ENCODE measurements at regions not wholly inside any gene's neighbourhood (a gene's known extent, or its start where the extent isn't known, plus 50 kb on each side); places are given as distances from the start of the nearest gene placed in this dataset.

DNA sequence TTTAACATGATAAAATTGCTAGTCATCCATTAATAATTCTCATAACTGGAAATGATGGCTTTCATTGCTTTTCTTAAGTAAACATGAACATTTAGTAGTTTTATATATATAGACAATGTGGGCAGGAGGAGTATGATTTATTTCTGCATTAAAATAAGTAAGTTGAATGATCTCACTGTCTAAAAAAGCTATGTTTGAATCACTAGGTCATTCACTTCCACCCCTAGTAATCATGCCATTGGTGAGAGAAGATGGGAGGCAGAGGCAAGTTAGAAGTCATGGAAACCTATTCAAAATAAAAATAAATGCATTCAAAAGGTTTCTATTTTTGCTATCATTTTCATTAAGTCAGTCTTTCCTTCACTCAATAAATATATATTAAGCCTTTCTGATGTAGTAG, 226.4 kb downstream of the DUSP10 start:
- Histone ChIP-seq H3K27ac (no peak overlapping the region), H3K4me3 (no peak overlapping the region), H3K4me1 (no peaks in the 10 kb centered on the region), H3K36me3 (no peaks in the 10 kb centered on the region), H3K27me3 (no peaks in the 10 kb centered on the region), H3K9me3 (no peaks in the 10 kb centered on the region)
- DNase-seq: no peak
- TF ChIP-seq, protein P1, sequence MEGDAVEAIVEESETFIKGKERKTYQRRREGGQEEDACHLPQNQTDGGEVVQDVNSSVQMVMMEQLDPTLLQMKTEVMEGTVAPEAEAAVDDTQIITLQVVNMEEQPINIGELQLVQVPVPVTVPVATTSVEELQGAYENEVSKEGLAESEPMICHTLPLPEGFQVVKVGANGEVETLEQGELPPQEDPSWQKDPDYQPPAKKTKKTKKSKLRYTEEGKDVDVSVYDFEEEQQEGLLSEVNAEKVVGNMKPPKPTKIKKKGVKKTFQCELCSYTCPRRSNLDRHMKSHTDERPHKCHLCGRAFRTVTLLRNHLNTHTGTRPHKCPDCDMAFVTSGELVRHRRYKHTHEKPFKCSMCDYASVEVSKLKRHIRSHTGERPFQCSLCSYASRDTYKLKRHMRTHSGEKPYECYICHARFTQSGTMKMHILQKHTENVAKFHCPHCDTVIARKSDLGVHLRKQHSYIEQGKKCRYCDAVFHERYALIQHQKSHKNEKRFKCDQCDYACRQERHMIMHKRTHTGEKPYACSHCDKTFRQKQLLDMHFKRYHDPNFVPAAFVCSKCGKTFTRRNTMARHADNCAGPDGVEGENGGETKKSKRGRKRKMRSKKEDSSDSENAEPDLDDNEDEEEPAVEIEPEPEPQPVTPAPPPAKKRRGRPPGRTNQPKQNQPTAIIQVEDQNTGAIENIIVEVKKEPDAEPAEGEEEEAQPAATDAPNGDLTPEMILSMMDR (IDR thresholded peaks at IDR 0.05): no peak
- TF ChIP-seq POLR2A (IDR thresholded peaks at IDR 0.05): no peak

DNA sequence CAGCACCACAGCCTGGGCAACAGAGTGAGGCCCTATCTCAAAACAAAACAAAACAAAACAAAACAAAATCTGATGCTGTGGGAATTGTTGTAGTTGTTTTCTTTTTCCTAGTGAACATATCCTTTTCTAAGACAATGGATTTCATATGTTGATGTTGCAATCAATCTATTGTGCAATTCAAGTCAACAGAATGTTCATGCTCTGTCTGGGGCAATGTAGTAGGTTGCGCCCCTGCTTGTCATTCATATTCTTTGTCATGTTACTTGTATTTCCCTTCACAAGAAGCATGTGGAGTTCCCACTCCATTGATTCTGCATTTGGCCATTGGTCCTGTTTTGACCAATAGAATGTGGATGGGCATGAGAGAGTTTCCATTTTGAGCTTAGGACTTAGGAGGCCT, 223.9 kb downstream of the DUSP10 start:
- no peak for DNase-seq
- no peaks in the 10 kb centered on the region for H3K27me3 ChIP-seq
- no peak overlapping the region for H3K27ac ChIP-seq
- TF ChIP-seq POLR2A (IDR thresholded peaks at IDR 0.05): no peak
- TF ChIP-seq, protein P1 (IDR thresholded peaks at IDR 0.05): no peak
- H3K36me3 ChIP-seq: no peaks in the 10 kb centered on the region
- H3K4me3 ChIP-seq: no peak overlapping the region
- H3K4me1 ChIP-seq: no peaks in the 10 kb centered on the region
- no peaks in the 10 kb centered on the region for H3K9me3 ChIP-seq

DNA sequence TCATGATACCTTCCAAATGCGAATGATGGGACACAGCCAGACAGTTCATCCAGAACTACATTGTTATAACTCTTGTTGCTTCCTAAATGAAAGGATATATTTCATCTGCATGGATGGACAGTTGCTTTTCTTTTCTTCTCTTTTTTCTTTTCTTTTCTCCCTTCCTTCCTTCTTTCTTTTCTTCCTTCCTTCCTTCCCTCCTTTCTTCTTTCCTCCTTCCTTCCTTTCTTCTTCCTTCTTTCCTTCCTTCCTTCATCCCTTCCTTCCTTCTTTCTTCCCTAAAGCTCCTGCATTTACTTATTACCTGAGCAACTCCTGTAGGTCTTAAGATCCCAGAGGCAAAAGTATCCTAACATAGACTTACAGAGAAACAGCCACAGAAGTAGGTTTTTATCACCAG, 221.6 kb downstream of the DUSP10 start:
- no peak for DNase-seq
- no peaks in the 10 kb centered on the region for H3K4me1 ChIP-seq
- no peaks in the 10 kb centered on the region for H3K36me3 ChIP-seq
- H3K4me3 ChIP-seq: no peak overlapping the region
- TF ChIP-seq, protein P1 (IDR thresholded peaks at IDR 0.05): no peak
- no peak for TF ChIP-seq POLR2A (IDR thresholded peaks at IDR 0.05)
- no peak overlapping the region for H3K27ac ChIP-seq
- H3K27me3 ChIP-seq: no peaks in the 10 kb centered on the region
- H3K9me3 ChIP-seq: no peaks in the 10 kb centered on the region

DNA sequence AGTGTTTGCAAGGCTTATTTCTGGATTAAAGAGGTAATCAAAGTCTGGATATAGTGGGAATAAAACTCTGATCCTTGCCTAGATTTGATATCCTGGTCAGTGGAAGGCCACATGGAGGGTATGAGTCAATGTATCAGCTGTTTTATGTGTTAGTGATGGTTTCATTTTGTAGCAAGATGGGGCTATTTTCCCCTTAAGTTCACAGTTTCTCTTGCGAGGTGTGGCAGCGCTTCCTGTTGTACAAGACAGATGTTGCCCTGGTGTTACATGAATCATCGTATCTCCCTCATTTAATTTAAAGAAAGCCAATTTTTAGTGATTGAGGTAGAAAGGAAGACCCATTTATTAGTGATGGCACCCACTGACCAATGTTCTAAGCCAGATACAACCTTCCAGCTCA, 220.2 kb downstream of the DUSP10 start:
- Histone ChIP-seq H3K4me3 (no peak overlapping the region), H3K27ac (no peak overlapping the region), H3K4me1 (no peaks in the 10 kb centered on the region), H3K9me3 (no peaks in the 10 kb centered on the region), H3K27me3 (no peaks in the 10 kb centered on the region), H3K36me3 (no peaks in the 10 kb centered on the region)
- TF ChIP-seq, protein P1 (IDR thresholded peaks at IDR 0.05): no peak
- no peak for TF ChIP-seq POLR2A (IDR thresholded peaks at IDR 0.05)
- no peak for DNase-seq

DNA sequence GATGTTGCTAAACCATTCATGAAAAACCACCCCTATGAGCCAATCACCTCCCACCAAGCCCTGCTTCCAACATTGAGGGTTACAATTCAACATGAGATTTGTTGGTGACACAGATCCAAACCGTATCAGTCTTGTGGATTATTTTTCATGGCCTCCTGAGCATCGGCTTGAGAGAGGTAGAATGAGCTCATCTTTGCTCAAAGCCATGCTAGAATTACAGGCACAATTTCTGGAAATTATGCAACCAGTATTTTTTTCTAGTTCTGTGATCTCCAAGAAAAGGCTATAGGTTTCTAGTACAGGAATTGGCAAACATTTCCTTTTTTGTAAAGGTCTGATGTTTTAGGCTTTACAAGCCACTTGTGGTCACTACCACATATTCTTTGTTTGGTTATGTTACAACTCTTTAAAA, 219.4 kb downstream of the DUSP10 start:
- no peak overlapping the region for H3K27ac ChIP-seq
- TF ChIP-seq, protein P1 (IDR thresholded peaks at IDR 0.05): no peak
- TF ChIP-seq POLR2A (IDR thresholded peaks at IDR 0.05): no peak
- no peaks in the 10 kb centered on the region for H3K9me3 ChIP-seq
- no peaks in the 10 kb centered on the region for H3K27me3 ChIP-seq
- H3K4me3 ChIP-seq: no peak overlapping the region
- H3K4me1 ChIP-seq: no peaks in the 10 kb centered on the region
- DNase-seq: no peak
- H3K36me3 ChIP-seq: no peaks in the 10 kb centered on the region

DNA sequence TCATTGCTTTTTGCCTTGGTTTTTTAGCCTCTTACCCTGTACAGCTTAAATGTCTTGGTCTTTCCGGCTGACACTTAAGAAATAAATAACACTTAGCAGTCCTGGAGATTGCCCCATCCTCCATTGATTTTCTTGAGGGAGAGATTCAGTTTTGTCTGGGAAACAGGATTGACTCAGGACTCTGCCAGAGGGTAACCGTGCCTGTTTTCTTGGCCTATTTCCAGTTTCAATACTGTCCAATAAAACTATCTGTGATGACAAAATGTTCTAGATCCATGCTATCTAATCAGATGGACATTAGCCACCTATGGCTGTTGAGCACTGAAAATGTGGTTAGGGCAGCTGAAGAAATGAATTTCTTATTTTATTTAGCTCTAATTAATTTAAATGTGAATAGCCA, 216.1 kb downstream of the DUSP10 start:
- Histone ChIP-seq H3K4me1 (no peaks in the 10 kb centered on the region), H3K27me3 (no peaks in the 10 kb centered on the region), H3K27ac (no peak overlapping the region), H3K9me3 (no peaks in the 10 kb centered on the region), H3K36me3 (no peaks in the 10 kb centered on the region), H3K4me3 (no peak overlapping the region)
- TF ChIP-seq POLR2A (IDR thresholded peaks at IDR 0.05): no peak
- TF ChIP-seq, protein P1 (IDR thresholded peaks at IDR 0.05): no peak
- DNase-seq: no peak

Data from Peyer's patch (tissue), 4 donors.